GM21360 (cell line): ENCODE measurements at regions not wholly inside any gene's neighbourhood (a gene's known extent, or its start where the extent isn't known, plus 50 kb on each side); places are given as distances from the start of the nearest gene placed in this dataset.
"Not testable (repeated sequence)": the region's sequence is repeated elsewhere in the genome, so short reads cannot be mapped to it uniquely, and the experiment has no call there.

Experiments used
- ATAC-seq: cut with Tn5 transposase; IDR thresholded peaks from one replicate; pipeline ENCODE4 v1.9.1; 2021; ENCODE audit warnings: mild to moderate bottlenecking, moderate library complexity; ENCODE audit not compliant: unreplicated experiment

DNA sequence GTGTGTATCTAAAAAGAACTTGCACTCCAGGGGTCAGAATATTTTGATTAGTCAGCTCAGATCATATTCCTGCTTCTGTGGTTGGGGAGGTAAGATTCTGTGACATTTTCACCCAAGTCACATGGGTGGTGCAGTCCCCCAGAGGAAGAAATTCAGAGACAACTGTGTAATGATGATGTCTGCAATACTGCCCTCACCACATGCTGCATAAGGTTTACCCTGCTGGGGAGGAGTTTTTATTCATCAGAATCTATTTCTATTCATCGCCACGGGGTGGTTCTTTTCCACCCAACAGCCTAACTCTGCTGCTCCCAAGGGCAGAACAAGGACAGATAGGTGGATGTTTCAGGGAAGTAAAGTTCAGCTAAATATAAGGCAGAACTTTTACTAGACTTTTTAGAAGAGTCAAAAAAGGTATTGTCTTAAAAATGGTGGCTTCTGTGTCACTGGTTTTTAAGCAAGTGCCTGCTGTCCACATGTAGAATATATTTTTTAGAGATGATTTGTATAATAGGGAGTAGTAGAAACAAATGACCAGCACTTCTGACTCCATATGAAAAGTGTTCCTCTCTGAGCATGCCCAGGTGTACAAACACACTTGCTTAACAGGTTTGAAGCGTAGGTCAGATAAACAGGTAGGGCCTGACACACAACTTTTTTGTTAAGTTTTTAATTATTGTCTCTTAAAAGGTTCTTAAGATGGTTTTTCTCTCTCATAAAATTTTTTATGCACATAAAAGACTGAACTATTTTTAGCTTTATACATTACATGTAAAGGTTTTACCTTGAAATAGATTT, 352.7 kb downstream of the LRRC70 start:
- ATAC-seq, result no peak

GRCh38 chr5:62922191-62922590, 343.6 kb downstream of the LRRC70 start:
- ATAC-seq, result no peak

DNA sequence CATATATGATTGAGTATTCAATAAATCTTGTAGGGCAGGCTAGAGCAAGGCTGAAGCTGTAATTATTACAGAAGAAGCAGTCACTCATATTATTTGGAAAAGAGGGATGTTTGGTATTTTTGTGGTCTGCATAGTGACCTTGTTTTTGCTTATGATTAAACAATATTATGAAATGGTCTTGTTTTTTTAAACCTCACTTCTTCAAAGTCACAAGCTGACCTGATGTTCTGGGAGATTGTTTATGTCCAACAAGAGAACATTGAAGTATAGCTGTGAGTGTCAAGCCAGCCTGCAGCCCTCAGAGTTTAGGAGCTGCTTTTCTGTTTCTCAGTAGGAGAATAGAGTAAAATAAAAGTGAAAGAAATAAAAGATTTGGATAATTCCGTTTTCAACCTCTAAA, 342.2 kb downstream of the LRRC70 start:
- no peak for ATAC-seq

GRCh38 chr5:62909326-62909725, 330.7 kb downstream of the LRRC70 start:
- no peak for ATAC-seq

DNA sequence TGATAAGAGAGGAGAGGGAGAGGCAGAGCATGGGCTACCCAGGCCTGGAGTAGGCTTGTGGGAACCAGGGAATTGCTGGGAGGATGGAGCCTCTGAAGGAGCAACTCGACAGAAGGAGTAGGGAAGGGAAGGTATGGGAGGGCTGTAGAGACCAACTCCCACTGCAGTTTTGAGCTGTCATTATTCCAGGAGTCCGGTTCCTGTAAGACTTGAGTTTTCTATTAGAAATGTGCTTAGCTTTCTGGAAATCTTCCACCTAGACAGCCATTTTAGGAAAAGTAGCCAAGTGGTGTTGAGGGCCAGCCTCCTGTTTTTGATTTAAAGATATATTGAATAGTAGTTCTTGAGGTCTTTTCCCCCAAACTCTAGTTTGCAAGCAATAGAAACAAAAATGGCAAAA, 323.5 kb downstream of the LRRC70 start:
- no peak for ATAC-seq

DNA sequence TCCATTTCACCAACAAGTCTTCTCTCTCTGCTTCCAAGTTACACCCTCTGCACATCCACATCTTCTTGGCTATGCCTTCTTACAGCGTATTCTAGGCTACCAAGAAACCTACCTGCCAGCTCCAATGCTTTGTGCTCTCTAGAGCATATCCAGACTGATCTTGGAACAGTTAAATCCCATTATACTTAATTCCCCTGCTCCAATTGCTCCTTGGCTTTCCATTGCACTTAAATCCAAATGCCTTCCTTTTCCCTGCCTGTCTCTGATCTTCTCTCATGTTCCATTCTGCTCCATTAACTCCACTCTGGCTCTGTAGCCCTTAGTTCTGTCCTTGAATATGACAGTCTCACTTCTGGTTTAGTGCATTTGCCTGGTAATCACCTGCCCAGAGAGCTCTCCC, 322.4 kb downstream of the LRRC70 start:
- ATAC-seq, result no peak

DNA sequence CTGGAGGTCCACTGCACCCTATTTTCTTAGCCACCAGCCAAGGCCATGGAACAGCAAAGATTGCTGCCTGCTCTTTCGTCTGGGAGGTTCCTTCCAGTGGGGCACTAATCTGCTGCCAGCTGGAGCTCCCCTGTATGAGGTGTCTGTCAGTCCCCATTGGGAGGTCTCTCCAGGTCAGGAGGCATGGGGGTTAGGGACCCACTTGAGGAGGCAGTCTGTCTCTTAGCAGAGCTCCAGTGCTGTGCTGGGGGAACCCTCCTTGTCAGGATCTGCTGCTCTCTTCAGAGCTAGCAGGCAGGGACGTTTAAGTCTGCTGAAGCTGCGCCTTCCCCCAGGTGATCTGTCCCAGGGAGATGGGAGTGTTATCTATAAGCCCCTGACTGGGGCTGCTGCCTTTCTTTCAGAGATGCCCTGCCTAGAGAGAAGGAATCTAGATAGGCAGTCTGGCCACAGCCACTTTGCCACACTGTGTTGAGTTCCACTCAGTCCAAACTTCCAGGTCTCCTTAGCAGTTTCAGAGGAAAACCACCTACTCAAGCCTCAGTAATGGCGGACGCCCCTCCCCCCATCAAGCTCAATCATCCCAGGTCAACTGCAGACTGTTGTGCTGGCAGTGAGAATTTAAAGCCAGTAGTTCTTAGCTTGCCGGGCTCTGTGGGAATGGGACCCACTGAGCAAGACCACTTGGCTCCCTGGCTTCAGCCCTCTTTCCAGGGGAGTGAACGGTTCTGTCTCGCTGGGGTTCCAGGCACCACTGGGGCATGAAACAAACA, 317.7 kb downstream of the LRRC70 start:
- no peak for ATAC-seq

DNA sequence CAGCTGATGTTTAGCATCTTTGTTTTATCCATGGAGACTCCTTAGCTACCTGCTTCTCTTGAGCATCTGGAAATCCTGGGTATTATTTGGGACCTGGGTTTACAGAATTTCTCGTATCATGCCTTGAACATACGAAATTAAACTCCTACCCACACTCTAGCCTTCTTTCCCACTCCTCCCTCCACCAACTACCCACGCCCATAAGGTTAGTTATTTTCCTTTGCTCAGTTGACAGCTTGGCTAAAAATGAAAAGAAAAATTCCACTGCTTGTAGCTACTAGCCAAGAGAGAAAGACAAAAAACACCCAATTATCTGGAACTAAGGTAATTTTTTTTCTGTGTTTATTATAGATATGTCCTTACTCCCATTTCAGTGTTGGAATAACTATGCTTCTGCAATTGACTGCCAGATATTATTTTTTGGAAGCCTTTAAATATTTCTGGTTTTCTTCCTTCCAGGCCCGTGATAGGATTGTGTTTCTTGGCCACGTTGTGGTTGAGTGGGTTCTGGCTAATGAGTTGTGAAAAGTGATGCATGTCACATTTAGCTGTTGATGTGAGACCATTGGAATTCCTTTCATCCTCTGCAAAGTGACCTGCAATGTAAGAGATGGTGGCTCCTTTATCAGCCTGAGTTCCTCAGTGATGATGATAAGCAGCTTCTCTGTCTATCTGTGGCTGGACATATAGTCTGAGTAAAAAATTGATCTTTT, 308.1 kb downstream of the LRRC70 start:
- ATAC-seq, result no peak

GRCh38 chr5:62837330-62837729, 258.7 kb downstream of the LRRC70 start:
- not testable (repeated sequence) for ATAC-seq

DNA sequence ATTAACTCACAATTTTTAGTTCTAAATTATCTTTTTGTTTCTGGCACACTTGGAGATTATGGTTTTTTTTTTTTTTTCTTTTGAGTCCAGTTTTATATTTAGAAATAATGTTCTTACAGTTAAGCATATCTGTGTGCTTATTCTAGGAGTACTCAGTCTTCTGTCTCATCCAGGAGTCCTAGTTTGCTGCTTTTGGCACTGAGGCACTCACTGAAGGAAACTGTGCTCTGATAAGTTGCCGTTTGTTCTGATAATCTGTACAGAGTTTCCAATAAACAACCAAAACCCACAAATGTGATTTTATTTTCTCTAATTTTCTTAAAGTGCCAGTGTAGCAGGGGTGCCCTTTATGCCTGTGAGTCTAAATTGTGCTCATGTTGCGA, 251.0 kb downstream of the LRRC70 start:
- no peak for ATAC-seq

DNA sequence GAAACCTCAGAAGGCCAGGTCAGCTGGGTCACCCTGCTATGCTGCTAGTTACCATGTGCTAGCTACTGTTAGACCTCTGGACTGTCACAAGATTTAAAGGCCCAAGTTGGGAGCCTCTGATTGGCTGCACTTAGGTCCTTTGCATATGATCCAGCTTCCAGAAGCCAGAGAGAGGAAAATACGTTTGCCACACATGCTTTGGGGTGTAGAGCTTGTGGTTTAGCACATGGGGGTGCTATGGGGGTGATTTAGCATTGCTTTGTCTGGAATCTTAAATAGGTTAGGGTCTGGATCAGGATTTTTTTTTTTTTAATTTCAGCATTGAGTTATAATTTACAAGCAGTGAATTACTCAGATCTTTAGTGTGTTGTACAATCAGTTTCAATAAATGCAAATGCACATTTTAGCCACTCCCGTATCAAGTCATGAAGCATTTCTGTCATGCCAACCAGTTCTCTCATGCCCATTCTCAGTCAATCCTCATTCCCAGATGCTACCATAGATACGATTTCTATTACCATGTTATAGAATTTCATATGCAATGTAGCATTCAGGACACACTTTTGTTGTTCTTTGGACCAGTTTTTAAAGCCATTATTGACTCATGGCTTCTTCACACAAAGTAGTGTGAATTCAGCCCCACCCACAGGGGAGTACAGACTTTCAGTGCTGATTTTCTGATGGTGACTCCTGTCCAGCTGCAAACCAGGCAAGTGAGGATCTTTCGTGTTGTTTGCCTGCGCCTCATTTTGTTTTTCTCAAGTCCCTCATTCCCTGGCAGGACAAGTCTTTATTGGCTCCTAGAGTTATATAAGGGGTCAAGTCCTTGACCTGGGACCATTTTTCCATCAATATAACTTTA, 250.4 kb downstream of the LRRC70 start:
- no peak for ATAC-seq

GRCh38 chr5:62825623-62826220, 247.1 kb downstream of the LRRC70 start:
- ATAC-seq, result no peak

GRCh38 chr5:62824936-62825335, 246.3 kb downstream of the LRRC70 start:
- ATAC-seq, result no peak

DNA sequence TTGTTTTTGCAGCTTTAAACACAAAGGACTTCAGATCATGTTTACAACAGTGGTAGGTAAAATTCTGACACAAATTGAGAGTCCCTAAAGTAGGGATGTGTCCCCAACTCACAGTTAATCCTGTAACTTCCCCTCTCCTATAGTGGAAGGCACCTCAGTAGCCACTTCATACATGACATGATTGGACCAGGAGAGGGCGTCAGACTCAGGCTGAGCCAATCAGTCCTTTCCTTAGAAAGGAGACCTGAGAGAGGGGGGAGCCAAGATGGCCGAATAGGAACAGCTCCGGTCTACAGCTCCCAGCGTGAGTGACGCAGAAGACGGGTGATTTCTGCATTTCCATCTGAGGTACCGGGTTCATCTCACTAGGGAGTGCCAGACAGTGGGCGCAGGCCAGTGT, 238.4 kb downstream of the LRRC70 start:
- ATAC-seq, result not testable (repeated sequence)

- no peak for ATAC-seq
These were observed 236.4 kb downstream of the LRRC70 start for GRCh38 chr5:62814991-62815390.

DNA sequence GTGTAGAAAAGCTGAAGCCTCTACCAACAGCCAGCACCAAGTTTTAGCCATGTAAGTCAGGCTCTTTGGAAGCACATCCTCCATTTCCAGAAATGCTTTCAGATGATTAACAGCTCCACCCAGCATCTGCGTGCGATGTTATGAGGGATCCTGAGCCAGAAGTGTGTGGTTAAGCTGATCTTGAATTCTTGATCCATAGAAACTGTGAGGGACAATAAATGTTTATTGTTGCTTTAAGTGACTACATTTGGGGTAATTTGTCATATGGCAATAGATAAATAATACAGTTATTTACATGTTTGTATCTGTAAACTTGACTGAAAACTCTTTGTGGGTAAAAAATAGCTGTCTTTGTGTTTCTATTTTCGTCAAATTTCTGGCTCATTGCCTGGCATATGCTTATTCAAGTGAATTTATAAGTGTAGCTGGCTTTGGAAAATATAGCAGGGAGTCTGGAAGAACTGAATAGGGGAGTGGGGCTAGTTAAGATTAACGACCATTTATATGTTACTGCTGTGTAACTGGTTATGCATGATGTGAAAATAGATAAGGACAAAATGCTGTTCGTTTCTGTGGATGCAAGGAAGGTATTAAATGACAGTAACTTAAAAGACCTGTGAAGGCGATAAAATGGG, 234.1 kb downstream of the LRRC70 start:
- no peak for ATAC-seq

DNA sequence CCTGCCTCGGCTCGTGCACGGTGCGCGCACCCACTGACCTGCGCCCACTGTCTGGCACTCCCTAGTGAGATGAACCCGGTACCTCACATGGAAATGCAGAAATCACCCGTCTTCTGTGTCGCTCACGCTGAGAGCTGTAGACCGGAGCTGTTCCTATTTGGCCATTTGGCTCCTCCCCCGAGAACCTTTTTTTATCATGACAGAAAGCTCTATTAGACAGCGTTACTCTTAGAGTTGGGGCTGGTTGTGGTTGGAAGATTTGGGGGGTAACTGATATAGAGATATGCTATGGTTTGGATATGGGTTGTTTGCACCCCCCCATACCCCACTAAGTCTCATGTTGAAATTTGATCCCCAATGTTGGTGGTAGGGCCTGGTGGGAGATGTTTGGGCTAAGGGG, 226.2 kb downstream of the LRRC70 start:
- not testable (repeated sequence) for ATAC-seq

DNA sequence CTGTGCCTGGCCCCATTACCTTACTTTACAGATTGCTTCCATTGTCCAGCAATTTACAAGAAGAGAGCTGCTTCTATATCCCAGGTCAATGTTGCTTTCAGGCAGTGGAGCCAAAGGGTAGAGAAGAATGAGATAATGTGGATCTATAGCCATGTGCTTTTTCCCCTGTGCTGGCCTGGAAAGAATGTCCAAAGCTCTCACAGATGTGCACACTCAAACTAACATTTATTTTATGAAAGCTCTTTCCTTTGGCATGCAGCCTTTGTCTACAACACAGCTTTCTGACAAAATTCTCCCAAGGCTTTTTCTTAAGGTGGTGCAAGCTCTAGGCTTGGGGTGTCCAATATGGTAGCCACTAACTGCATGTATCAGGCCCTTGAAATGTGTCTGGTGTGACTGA, 217.3 kb downstream of the LRRC70 start:
- ATAC-seq, result no peak

- no peak for ATAC-seq
These were observed 215.8 kb downstream of the LRRC70 start for GRCh38 chr5:62794456-62794855.

- no peak for ATAC-seq
These were observed 212.4 kb downstream of the LRRC70 start for GRCh38 chr5:62791059-62791458.
